ENCODE measurements at regions not wholly inside any gene's neighbourhood (a gene's known extent, or its start where the extent isn't known, plus 50 kb on each side); places are given as distances from the start of the nearest gene placed in this dataset.

DNA sequence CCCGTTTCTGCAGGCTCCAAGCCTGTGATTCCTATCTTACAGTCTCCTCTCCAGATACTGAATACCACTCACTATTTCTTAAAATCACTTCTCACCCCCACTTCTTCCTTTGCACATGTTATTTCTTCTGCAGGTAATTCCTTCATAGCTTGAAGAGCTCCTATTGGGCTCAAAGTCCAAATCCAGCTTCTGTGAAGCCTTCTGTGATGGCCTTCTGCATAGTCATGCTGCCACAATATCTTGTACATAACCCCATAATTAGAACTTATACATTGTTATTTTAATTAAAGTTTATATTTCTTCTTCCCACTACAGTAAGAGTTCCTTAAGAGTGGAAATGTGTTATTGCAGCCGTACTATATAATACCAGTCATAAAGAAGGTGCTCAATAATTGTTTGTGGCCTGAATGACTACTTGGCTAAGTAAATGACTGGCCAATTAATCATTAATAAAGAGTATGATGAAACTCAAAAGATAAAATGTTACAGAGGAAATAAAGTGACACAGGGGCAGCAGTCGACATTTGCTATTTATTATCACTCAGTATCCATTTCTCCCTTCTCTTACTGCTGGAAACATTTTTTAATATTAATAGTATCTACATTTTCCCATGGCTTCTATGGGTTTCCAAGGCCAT is 886.6 kb downstream of the TTLL7 start:
- no peaks in the 10 kb centered on the region for H3K36me3 ChIP-seq (replicated peaks)
- in situ Hi-C loops (cut with MboI; ENCODE audit: low sequenced_read_pairs) = no loop called here
- H3K27me3 ChIP-seq (ENCODE audit: low read depth) = no peaks in the 10 kb centered on the region
- no peaks in the 10 kb centered on the region for H3K9me3 ChIP-seq
- DNase-seq (ENCODE audit: low spot score in 2 of 2) = no peak
- no peaks in the 10 kb centered on the region; the same call in none of the 2 replicates for H3K4me1 ChIP-seq
- H3K4me3 ChIP-seq = no peak overlapping the region

- H3K36me3 ChIP-seq (replicated peaks) = no peaks in the 10 kb centered on the region
- no peak overlapping the region for H3K4me3 ChIP-seq
- no peaks in the 10 kb centered on the region; the same call in none of the 2 replicates for H3K4me1 ChIP-seq
- DNase-seq (ENCODE audit: low spot score in 2 of 2) = no peak
- H3K27me3 ChIP-seq (ENCODE audit: low read depth) = no peaks in the 10 kb centered on the region
- no peaks in the 10 kb centered on the region for H3K9me3 ChIP-seq
- in situ Hi-C loops (cut with MboI; ENCODE audit: low sequenced_read_pairs) = no loop called here
These were observed 888.8 kb downstream of the TTLL7 start for GRCh38 chr1:83110156-83110555.

- Histone ChIP-seq H3K4me1 (no peaks in the 10 kb centered on the region; the same call in none of the 2 replicates), H3K4me3 (no peak overlapping the region), H3K27me3 (ENCODE audit: low read depth) (no peaks in the 10 kb centered on the region), H3K9me3 (no peaks in the 10 kb centered on the region), H3K36me3 (replicated peaks) (no peaks in the 10 kb centered on the region)
- DNase-seq (ENCODE audit: low spot score in 2 of 2) = no peak
- in situ Hi-C loops (cut with MboI; ENCODE audit: low sequenced_read_pairs) = no loop called here
These were observed 889.2 kb downstream of the TTLL7 start for GRCh38 chr1:83109692-83110091.

- no peak for DNase-seq (ENCODE audit: low spot score in 2 of 2)
- in situ Hi-C loops (cut with MboI; ENCODE audit: low sequenced_read_pairs) = no loop called here
- Histone ChIP-seq H3K27me3 (ENCODE audit: low read depth) (no peaks in the 10 kb centered on the region), H3K9me3 (no peaks in the 10 kb centered on the region), H3K36me3 (replicated peaks) (no peaks in the 10 kb centered on the region), H3K4me1 (peaks cover 12% of the 10 kb centered on the region), H3K4me3 (no peak overlapping the region)
These were observed 894.4 kb downstream of the TTLL7 start for GRCh38 chr1:83104558-83104957.

DNA sequence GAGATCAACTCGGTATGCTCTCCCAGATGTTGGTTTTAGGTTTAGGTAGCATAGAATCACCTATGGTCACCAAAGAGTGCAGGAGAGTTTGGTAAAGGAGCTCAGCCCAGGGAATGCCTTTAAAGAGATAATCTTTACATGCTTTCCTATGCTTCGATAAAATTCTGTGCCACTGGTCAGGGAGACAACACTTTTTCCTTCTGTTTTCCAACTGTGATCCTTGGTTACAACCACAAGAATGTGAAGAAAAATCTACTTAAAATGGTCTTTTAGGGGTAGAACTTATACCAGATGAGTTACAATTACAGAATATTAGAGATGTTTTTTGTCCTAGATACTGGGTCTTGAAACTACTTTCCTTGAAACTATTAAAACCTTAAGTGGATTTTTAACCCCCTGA is 895.6 kb downstream of the TTLL7 start:
- Histone ChIP-seq H3K4me3 (no peak overlapping the region), H3K9me3 (no peaks in the 10 kb centered on the region), H3K27me3 (ENCODE audit: low read depth) (no peaks in the 10 kb centered on the region), H3K36me3 (replicated peaks) (no peaks in the 10 kb centered on the region), H3K4me1 (peaks cover 16% of the 10 kb centered on the region)
- DNase-seq (ENCODE audit: low spot score in 2 of 2) = no peak
- in situ Hi-C loops (cut with MboI; ENCODE audit: low sequenced_read_pairs) = no loop called here

DNA sequence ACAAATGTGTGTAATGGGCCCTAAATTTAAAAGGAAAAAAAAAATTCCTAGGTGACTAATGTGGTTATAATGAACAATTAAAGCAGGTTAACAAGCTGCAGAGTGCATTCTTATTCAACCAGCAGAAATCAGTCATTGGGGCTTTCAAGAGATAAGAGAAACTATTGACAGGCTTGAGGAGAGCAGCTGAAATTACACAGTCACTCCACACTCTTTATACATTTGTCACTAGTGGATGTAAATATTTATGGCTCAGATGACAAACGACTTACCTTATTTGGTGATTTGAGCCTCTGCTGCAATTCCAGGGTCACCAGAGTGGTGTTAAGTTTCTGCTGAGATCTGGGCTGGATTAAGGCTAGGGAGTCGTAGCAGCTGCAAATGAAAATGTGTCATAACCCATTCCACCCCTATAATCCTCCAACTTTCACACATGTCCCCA is 896.3 kb downstream of the TTLL7 start:
- in situ Hi-C loops (cut with MboI; ENCODE audit: low sequenced_read_pairs) = no loop called here
- Histone ChIP-seq H3K4me3 (no peak overlapping the region), H3K27me3 (ENCODE audit: low read depth) (no peaks in the 10 kb centered on the region), H3K9me3 (no peaks in the 10 kb centered on the region), H3K4me1 (peaks cover 16% of the 10 kb centered on the region), H3K36me3 (replicated peaks) (no peaks in the 10 kb centered on the region)
- peak; percentile 49 to 80 for DNase-seq (ENCODE audit: low spot score in 2 of 2)

GRCh38 chr1:83101406-83101805 is 897.5 kb downstream of the TTLL7 start:
- H3K4me3 ChIP-seq = no peak overlapping the region
- in situ Hi-C loops (cut with MboI; ENCODE audit: low sequenced_read_pairs) = no loop called here
- no peak for DNase-seq (ENCODE audit: low spot score in 2 of 2)

GRCh38 chr1:83100133-83100532 is 898.8 kb downstream of the TTLL7 start:
- no peak for DNase-seq (ENCODE audit: low spot score in 2 of 2)
- no peak overlapping the region for H3K4me3 ChIP-seq
- H3K9me3 ChIP-seq = no peaks in the 10 kb centered on the region
- H3K36me3 ChIP-seq (replicated peaks) = no peaks in the 10 kb centered on the region
- peaks cover 16% of the 10 kb centered on the region for H3K4me1 ChIP-seq
- no peaks in the 10 kb centered on the region for H3K27me3 ChIP-seq (ENCODE audit: low read depth)
- in situ Hi-C loops (cut with MboI; ENCODE audit: low sequenced_read_pairs) = no loop called here

More at GRCh38 chr1:83101406-83101805, 897.5 kb downstream of the TTLL7 start:
- Histone ChIP-seq H3K4me1 (peaks cover 16% of the 10 kb centered on the region), H3K36me3 (replicated peaks) (no peaks in the 10 kb centered on the region), H3K9me3 (no peaks in the 10 kb centered on the region), H3K27me3 (ENCODE audit: low read depth) (no peaks in the 10 kb centered on the region)

GRCh38 chr1:83098791-83099190 is 900.1 kb downstream of the TTLL7 start:
- no peaks in the 10 kb centered on the region for H3K36me3 ChIP-seq (replicated peaks)
- in situ Hi-C loops (cut with MboI; ENCODE audit: low sequenced_read_pairs) = no loop called here
- DNase-seq (ENCODE audit: low spot score in 2 of 2) = no peak
- H3K4me3 ChIP-seq = no peak overlapping the region
- H3K27me3 ChIP-seq (ENCODE audit: low read depth) = no peaks in the 10 kb centered on the region
- H3K4me1 ChIP-seq = peaks cover 16% of the 10 kb centered on the region
- no peaks in the 10 kb centered on the region for H3K9me3 ChIP-seq

DNA sequence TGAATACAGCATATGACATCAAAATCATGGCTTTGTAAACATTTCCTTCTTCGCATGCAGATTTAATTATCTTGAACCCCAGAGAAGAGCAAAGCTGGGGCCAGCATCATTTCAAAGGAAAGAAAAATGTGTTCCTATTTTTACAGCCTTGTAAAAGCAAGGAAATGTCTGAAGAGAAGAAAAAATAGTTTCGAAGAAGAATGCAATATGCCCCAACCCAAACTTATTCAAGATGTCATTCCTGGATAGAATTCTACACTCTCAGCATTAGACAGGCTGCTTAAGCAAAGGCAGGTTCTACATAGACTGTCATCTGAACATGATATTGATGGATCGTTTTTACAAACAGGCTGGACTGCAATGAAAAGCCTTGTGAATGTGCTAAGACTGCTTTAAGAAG is 900.8 kb downstream of the TTLL7 start:
- no peaks in the 10 kb centered on the region for H3K27me3 ChIP-seq (ENCODE audit: low read depth)
- in situ Hi-C loops (cut with MboI; ENCODE audit: low sequenced_read_pairs) = no loop called here
- no peak overlapping the region for H3K4me3 ChIP-seq
- H3K9me3 ChIP-seq = no peaks in the 10 kb centered on the region
- H3K36me3 ChIP-seq (replicated peaks) = no peaks in the 10 kb centered on the region
- H3K4me1 ChIP-seq = peaks cover 14% of the 10 kb centered on the region
- DNase-seq (ENCODE audit: low spot score in 2 of 2) = no peak

- Histone ChIP-seq H3K4me3 (no peak overlapping the region), H3K9me3 (no peaks in the 10 kb centered on the region), H3K36me3 (replicated peaks) (no peaks in the 10 kb centered on the region), H3K4me1 (peaks cover 9% of the 10 kb centered on the region), H3K27me3 (ENCODE audit: low read depth) (no peaks in the 10 kb centered on the region)
- no peak for DNase-seq (ENCODE audit: low spot score in 2 of 2)
- in situ Hi-C loops (cut with MboI; ENCODE audit: low sequenced_read_pairs) = no loop called here
These were observed 901.2 kb downstream of the TTLL7 start for GRCh38 chr1:83097715-83098114.

GRCh38 chr1:83095570-83095969 is 903.4 kb downstream of the TTLL7 start:
- H3K4me1 ChIP-seq = peaks cover 4% of the 10 kb centered on the region; the same call in 1 of the 2 replicates
- H3K36me3 ChIP-seq (replicated peaks) = no peaks in the 10 kb centered on the region
- no peak for DNase-seq (ENCODE audit: low spot score in 2 of 2)
- in situ Hi-C loops (cut with MboI; ENCODE audit: low sequenced_read_pairs) = no loop called here
- H3K4me3 ChIP-seq = no peak overlapping the region
- H3K9me3 ChIP-seq = no peaks in the 10 kb centered on the region
- H3K27me3 ChIP-seq (ENCODE audit: low read depth) = no peaks in the 10 kb centered on the region

DNA sequence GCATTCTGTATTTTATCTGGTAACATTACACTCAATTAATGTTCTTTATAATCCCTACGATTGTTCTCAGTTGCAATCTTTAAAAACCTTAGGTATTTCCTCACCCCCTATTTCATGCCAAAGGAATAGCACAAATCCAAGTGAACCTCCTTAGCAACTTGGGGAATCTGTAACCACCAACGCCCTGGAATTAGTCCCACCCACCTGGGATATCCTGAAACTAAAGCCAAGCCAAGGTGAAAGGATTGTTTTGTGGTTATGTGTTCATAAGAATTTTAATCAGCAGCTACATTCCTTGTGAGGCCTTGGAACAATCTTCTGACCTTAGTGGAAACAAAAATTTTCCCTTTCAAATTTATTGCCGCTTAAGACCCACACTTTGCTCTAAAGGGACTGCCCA is 908.7 kb downstream of the TTLL7 start:
- no peaks in the 10 kb centered on the region for H3K4me1 ChIP-seq
- no peak for DNase-seq (ENCODE audit: low spot score in 2 of 2)
- no peaks in the 10 kb centered on the region for H3K9me3 ChIP-seq
- no peaks in the 10 kb centered on the region for H3K27me3 ChIP-seq (ENCODE audit: low read depth)
- H3K36me3 ChIP-seq (replicated peaks) = no peaks in the 10 kb centered on the region
- in situ Hi-C loops (cut with MboI; ENCODE audit: low sequenced_read_pairs) = no loop called here
- H3K4me3 ChIP-seq = no peak overlapping the region

- no peaks in the 10 kb centered on the region for H3K4me1 ChIP-seq
- in situ Hi-C loops (cut with MboI; ENCODE audit: low sequenced_read_pairs) = no loop called here
These were observed 911.1 kb downstream of the TTLL7 start for GRCh38 chr1:83087851-83088250.

DNA sequence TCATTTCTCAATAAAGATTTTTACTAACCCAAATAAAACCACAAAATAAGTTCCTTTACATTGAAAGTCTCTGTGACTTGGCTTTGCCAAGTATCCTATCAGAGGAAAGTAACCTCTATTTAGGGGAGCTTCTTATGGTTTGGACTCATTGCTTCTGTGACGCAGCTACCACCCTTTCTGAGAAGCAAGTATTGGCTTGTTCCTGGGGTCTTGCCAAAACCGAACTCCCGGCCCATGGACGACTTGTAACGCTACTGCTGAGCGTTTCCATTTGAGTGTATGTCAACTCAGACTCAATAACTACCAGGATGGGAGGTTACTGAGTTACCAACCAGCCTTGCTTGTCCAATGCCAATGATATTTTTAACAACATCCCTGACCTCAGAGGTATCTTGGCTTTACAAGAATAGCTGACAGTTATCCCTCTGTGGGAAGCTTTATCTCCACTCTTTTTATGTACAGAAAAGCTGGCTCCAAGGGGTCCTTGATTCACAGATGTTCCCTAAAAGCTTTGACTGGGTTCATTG is 911.9 kb downstream of the TTLL7 start:
- no peaks in the 10 kb centered on the region for H3K4me1 ChIP-seq
- H3K36me3 ChIP-seq (replicated peaks) = no peaks in the 10 kb centered on the region
- DNase-seq (ENCODE audit: low spot score in 2 of 2) = no peak
- H3K27me3 ChIP-seq (ENCODE audit: low read depth) = no peaks in the 10 kb centered on the region
- in situ Hi-C loops (cut with MboI; ENCODE audit: low sequenced_read_pairs) = no loop called here
- no peak overlapping the region for H3K4me3 ChIP-seq
- no peaks in the 10 kb centered on the region for H3K9me3 ChIP-seq

More at GRCh38 chr1:83087851-83088250, 911.1 kb downstream of the TTLL7 start:
- no peaks in the 10 kb centered on the region for H3K36me3 ChIP-seq (replicated peaks)
- H3K4me3 ChIP-seq = no peak overlapping the region
- no peak for DNase-seq (ENCODE audit: low spot score in 2 of 2)
- H3K27me3 ChIP-seq (ENCODE audit: low read depth) = no peaks in the 10 kb centered on the region
- H3K9me3 ChIP-seq = no peaks in the 10 kb centered on the region
